Breast epithelium (tissue), 3 donors: ENCODE measurements at regions not wholly inside any gene's neighbourhood (a gene's known extent, or its start where the extent isn't known, plus 50 kb on each side); places are given as distances from the start of the nearest gene placed in this dataset.

Source experiments
- POLR2AphosphoS5 ChIP-seq, 3 donors: sonication (generic); formaldehyde crosslinking; IDR thresholded peaks; one replicate each; pipeline ENCODE4 v1.6.1; 2017; ENCODE audit warnings: antibody characterized with exemption in 3 of 3
- TF ChIP-seq, protein P1 (sequence below), 3 donors: fragments of 450-650 bp; IDR thresholded peaks; one replicate each; pipeline ENCODE4 v1.5.1; 2016 to 2017; ENCODE audit warnings: antibody characterized with exemption in 3 of 3, mild to moderate bottlenecking in 3 of 3, moderate library complexity in 3 of 3

DNA sequence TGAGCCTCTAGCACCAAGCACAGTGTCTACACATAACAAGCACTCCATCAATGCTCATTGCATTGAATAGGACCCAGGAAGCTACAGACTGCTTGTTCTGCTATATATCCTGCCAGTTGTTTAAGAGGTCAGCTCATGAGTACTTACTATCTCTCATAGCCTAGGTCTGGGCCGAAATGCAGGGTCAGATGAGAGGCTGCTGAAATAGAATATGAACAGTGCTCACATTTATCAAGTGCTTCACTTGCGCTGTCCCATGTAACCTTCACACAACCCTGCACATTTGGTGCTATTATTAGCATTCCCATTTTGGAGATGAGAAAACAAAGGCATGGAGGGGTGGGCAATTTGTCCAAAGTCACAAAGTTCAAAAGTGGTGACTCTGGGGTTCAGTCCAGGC, 153.6 kb downstream of the FGF18 start:
- no peak for TF ChIP-seq POLR2AphosphoS5 (IDR thresholded peaks at IDR 0.05)
- TF ChIP-seq, protein P1, sequence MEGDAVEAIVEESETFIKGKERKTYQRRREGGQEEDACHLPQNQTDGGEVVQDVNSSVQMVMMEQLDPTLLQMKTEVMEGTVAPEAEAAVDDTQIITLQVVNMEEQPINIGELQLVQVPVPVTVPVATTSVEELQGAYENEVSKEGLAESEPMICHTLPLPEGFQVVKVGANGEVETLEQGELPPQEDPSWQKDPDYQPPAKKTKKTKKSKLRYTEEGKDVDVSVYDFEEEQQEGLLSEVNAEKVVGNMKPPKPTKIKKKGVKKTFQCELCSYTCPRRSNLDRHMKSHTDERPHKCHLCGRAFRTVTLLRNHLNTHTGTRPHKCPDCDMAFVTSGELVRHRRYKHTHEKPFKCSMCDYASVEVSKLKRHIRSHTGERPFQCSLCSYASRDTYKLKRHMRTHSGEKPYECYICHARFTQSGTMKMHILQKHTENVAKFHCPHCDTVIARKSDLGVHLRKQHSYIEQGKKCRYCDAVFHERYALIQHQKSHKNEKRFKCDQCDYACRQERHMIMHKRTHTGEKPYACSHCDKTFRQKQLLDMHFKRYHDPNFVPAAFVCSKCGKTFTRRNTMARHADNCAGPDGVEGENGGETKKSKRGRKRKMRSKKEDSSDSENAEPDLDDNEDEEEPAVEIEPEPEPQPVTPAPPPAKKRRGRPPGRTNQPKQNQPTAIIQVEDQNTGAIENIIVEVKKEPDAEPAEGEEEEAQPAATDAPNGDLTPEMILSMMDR (IDR thresholded peaks at IDR 0.05) = no peak
